Loucy (cell line): ENCODE measurements at regions not wholly inside any gene's neighbourhood (a gene's known extent, or its start where the extent isn't known, plus 50 kb on each side); places are given as distances from the start of the nearest gene placed in this dataset.

Experiments used
- EZH2phosphoT487 ChIP-seq: fragments of 200-600 bp; IDR thresholded peaks from 2 replicates; pipeline ENCODE4 v1.6.1; 2018; ENCODE audit warnings: antibody characterized with exemption, mild to moderate bottlenecking, moderate library complexity, borderline replicate concordance
- TF ChIP-seq, protein P1 (sequence below): fragments of 200-600 bp; sonication (generic); conservative IDR thresholded peaks from 2 replicates; pipeline ENCODE4 v1.5.1; 2014; ENCODE audit warnings: mild to moderate bottlenecking, antibody characterized with exemption, low read length

DNA sequence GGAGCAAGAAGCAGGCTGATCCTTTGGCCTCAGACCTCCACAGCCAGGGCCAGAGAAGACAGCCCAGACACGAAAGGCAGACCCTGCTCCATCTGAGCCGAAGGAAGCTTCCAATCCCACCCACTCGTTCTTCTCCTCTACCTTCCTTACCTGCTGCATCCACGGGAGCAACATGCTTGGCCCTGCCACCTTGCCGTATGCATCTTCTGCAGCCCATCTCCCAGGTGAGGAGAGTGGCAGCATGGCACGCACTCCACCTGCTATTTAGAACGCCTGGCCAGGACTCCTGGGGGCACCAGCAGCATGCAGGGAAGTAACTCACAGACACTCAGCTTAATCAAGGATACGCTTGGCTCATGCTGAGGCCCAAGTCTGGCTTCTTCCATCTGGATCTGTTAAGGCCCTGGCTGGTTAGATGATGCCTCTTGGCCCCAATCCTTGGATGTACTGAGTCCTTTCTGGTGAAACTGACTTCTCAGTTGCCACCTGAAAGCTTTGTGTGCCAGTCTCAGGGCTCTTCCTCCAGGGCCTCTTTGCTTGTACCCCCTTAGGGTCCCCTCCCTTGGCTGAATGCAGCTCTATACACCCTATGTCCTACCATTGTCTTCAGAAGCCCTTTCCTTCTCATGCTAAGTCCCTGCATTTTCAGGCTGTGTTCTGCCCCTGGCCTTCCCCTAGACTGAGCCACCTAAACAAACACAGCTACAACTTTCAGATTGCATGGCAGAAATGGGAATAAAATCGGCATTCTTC lies 604.9 kb downstream of the BUD13 start:
- no peak for TF ChIP-seq EZH2phosphoT487
- TF ChIP-seq, protein P1, sequence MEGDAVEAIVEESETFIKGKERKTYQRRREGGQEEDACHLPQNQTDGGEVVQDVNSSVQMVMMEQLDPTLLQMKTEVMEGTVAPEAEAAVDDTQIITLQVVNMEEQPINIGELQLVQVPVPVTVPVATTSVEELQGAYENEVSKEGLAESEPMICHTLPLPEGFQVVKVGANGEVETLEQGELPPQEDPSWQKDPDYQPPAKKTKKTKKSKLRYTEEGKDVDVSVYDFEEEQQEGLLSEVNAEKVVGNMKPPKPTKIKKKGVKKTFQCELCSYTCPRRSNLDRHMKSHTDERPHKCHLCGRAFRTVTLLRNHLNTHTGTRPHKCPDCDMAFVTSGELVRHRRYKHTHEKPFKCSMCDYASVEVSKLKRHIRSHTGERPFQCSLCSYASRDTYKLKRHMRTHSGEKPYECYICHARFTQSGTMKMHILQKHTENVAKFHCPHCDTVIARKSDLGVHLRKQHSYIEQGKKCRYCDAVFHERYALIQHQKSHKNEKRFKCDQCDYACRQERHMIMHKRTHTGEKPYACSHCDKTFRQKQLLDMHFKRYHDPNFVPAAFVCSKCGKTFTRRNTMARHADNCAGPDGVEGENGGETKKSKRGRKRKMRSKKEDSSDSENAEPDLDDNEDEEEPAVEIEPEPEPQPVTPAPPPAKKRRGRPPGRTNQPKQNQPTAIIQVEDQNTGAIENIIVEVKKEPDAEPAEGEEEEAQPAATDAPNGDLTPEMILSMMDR = no peak
